ENCODE measurements at regions not wholly inside any gene's neighbourhood (a gene's known extent, or its start where the extent isn't known, plus 50 kb on each side); places are given as distances from the start of the nearest gene placed in this dataset.

GRCh38 chr16:73858326-73858725, 438.3 kb upstream of the PSMD7 start:
- Mint-ChIP-seq H3K27me3 (peaks cover 2% of the 10 kb centered on the region), H3K4me1 (ENCODE audit: low read depth) (no peaks in the 10 kb centered on the region), H3K36me3 (ENCODE audit: insufficient read depth) (no peaks in the 10 kb centered on the region), H3K4me3 (ENCODE audit: low read depth) (no peak overlapping the region), H3K9me3 (ENCODE audit: low read depth) (peaks cover 8% of the 10 kb centered on the region), H3K27ac (no peak overlapping the region)
- TF ChIP-seq, protein P1, sequence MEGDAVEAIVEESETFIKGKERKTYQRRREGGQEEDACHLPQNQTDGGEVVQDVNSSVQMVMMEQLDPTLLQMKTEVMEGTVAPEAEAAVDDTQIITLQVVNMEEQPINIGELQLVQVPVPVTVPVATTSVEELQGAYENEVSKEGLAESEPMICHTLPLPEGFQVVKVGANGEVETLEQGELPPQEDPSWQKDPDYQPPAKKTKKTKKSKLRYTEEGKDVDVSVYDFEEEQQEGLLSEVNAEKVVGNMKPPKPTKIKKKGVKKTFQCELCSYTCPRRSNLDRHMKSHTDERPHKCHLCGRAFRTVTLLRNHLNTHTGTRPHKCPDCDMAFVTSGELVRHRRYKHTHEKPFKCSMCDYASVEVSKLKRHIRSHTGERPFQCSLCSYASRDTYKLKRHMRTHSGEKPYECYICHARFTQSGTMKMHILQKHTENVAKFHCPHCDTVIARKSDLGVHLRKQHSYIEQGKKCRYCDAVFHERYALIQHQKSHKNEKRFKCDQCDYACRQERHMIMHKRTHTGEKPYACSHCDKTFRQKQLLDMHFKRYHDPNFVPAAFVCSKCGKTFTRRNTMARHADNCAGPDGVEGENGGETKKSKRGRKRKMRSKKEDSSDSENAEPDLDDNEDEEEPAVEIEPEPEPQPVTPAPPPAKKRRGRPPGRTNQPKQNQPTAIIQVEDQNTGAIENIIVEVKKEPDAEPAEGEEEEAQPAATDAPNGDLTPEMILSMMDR (IDR thresholded peaks at IDR 0.05; ENCODE audit: unreplicated experiment) = no peak
- DNase-seq (ENCODE audit: low spot score, unreplicated experiment) = no peak

- Mint-ChIP-seq H3K36me3 (ENCODE audit: insufficient read depth) (peaks cover 1% of the 10 kb centered on the region), H3K27ac (no peak overlapping the region), H3K9me3 (ENCODE audit: low read depth) (peaks cover 8% of the 10 kb centered on the region), H3K4me3 (ENCODE audit: low read depth) (no peak overlapping the region), H3K27me3 (peaks cover 7% of the 10 kb centered on the region), H3K4me1 (ENCODE audit: low read depth) (no peaks in the 10 kb centered on the region)
- TF ChIP-seq, protein P1 (IDR thresholded peaks at IDR 0.05; ENCODE audit: unreplicated experiment) = no peak
- no peak for DNase-seq (ENCODE audit: low spot score, unreplicated experiment)
These were observed 442.6 kb upstream of the PSMD7 start for GRCh38 chr16:73853968-73854367.

DNA sequence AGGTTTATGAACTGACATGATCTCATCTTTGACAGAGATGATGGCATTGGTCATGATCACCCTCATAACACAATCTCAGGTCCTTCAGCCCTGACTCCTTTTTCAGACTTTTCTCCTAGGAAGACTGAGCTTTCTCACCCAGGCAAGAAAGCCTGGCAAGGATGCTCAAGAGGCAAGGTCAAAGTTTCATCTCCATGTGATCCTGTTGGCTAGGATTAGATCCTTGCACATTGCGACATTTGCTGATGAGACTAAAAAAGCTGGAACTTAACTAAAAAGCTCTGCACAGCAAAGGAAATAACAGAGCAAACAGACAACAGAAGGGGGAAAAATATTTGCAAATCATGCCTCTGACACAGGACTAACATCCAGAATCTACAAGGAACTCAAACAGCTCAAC, 444.1 kb upstream of the PSMD7 start:
- DNase-seq (ENCODE audit: low spot score, unreplicated experiment) = no peak
- Mint-ChIP-seq H3K27me3 (peaks cover 7% of the 10 kb centered on the region), H3K9me3 (ENCODE audit: low read depth) (peaks cover 8% of the 10 kb centered on the region), H3K36me3 (ENCODE audit: insufficient read depth) (peaks cover 1% of the 10 kb centered on the region), H3K4me1 (ENCODE audit: low read depth) (no peaks in the 10 kb centered on the region), H3K4me3 (ENCODE audit: low read depth) (no peak overlapping the region), H3K27ac (no peak overlapping the region)
- TF ChIP-seq, protein P1 (IDR thresholded peaks at IDR 0.05; ENCODE audit: unreplicated experiment) = no peak

DNA sequence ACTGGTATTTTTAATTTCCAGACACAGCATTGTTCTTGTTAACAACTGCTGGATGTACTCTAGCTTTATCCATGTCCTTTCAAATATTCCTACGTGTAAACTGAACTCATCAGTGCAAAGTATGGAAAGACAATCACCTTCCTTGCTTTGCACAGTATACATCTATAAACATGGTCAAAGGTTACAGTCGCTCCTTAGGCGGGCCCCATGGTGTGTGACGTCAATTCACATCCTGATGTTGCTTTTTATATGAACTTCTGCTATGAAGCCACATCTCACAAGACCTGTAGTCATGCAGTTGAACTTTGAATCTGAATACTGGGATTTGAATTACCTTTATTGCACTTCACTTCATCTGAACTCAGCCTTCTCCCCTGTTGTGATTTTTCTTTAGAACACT, 447.6 kb upstream of the PSMD7 start:
- TF ChIP-seq, protein P1 (IDR thresholded peaks at IDR 0.05; ENCODE audit: unreplicated experiment) = no peak
- peaks cover 2% of the 10 kb centered on the region for H3K4me1 Mint-ChIP-seq (ENCODE audit: low read depth)

DNA sequence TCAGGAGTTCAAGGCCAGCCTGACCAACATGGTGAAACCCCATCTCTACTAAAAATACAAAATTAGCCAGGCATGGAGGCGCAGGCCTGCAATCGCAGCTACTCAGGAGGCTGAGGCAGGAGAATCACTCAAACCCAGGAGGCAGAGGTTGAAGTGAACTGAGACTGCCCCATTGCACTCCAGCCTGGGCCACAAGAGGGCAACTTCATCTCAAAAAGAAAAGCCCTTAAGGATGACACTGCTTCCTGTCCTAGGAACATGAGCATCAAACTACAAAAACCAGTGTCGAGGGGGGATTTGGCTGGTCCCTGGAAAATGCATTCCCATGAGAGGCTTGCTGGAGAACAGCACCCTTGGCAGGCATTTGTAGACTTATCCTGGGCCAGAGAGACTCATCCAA, 449.5 kb upstream of the PSMD7 start:
- Mint-ChIP-seq H3K27ac (no peak overlapping the region), H3K36me3 (ENCODE audit: insufficient read depth) (peaks cover 1% of the 10 kb centered on the region), H3K4me1 (ENCODE audit: low read depth) (peaks cover 10% of the 10 kb centered on the region), H3K9me3 (ENCODE audit: low read depth) (peaks cover 2% of the 10 kb centered on the region), H3K27me3 (peaks cover 9% of the 10 kb centered on the region), H3K4me3 (ENCODE audit: low read depth) (no peak overlapping the region)
- DNase-seq (ENCODE audit: low spot score, unreplicated experiment) = no peak
- TF ChIP-seq, protein P1 (IDR thresholded peaks at IDR 0.05; ENCODE audit: unreplicated experiment) = no peak

More for the DNA sequence above, 447.6 kb upstream of the PSMD7 start:
- DNase-seq (ENCODE audit: low spot score, unreplicated experiment) = no peak
- H3K36me3 Mint-ChIP-seq (ENCODE audit: insufficient read depth) = peaks cover 1% of the 10 kb centered on the region
- peaks cover 7% of the 10 kb centered on the region for H3K27me3 Mint-ChIP-seq
- H3K9me3 Mint-ChIP-seq (ENCODE audit: low read depth) = no peaks in the 10 kb centered on the region
- no peak overlapping the region for H3K4me3 Mint-ChIP-seq (ENCODE audit: low read depth)
- H3K27ac Mint-ChIP-seq = no peak overlapping the region
